DND-41 (cell line): ENCODE measurements at regions not wholly inside any gene's neighbourhood (a gene's known extent, or its start where the extent isn't known, plus 50 kb on each side); places are given as distances from the start of the nearest gene placed in this dataset.

Source experiments
- ATAC-seq: fragments of 200-7000 bp; cut with Tn5 transposase; 3 replicates; pipeline ENCODE4 v1.9.1; 2021; ENCODE audit warnings: low read depth; ENCODE audit not compliant: insufficient read depth
- DNase-seq: peaks from one replicate; pipeline ENCODE4 v3.0.0-alpha.2; 2020
- H2AFZ ChIP-seq: 2 replicates; pipeline ENCODE4 v1.6.0; 2012; ENCODE audit warnings: low read depth, low read length
- H3K27ac ChIP-seq: 2 replicates; pipeline ENCODE4 v1.5.1; 2012; ENCODE audit warnings: low read length, inconsistent platforms
- H3K27me3 ChIP-seq: fragments of 200-600 bp; sonication (generic); 2 replicates; pipeline ENCODE4 v1.6.0; 2012; ENCODE audit warnings: low read length, mild to moderate bottlenecking, inconsistent platforms; ENCODE audit not compliant: insufficient read depth, poor library complexity
- H3K36me3 ChIP-seq: 2 replicates; pipeline ENCODE4 v1.5.1; 2012; ENCODE audit warnings: low read length, inconsistent platforms; ENCODE audit not compliant: insufficient read depth
- H3K4me1 ChIP-seq: 2 replicates; pipeline ENCODE4 v1.5.1; 2012; ENCODE audit warnings: mild to moderate bottlenecking, low read length; ENCODE audit not compliant: insufficient read depth
- H3K4me2 ChIP-seq: 2 replicates; pipeline ENCODE4 v1.6.0; 2012; ENCODE audit warnings: mild to moderate bottlenecking, moderate library complexity, low read length, inconsistent platforms; ENCODE audit not compliant: insufficient read depth
- H3K4me3 ChIP-seq, 2 experiments: fragments of 200-600 bp in 1 of 2; shearing (Covaris generic) in 1 of 2; 2 replicates each; pipeline ENCODE4 v1.5.1; 2012 to 2016; ENCODE audit warnings: inconsistent platforms in 2 of 2, low read length in 2 of 2, mild to moderate bottlenecking in 2 of 2, low read depth in 1 of 2, moderate library complexity in 1 of 2
- H3K79me2 ChIP-seq: 2 replicates; pipeline ENCODE4 v1.6.0; 2012; ENCODE audit warnings: low read length, inconsistent platforms; ENCODE audit not compliant: insufficient read depth
- H3K9ac ChIP-seq: 2 replicates; pipeline ENCODE4 v1.6.0; 2012; ENCODE audit warnings: low read depth, mild to moderate bottlenecking, inconsistent platforms, low read length, moderate library complexity
- H3K9me3 ChIP-seq: 2 replicates; pipeline ENCODE4 v1.5.1; 2012; ENCODE audit warnings: low read length, moderate library complexity, mild to moderate bottlenecking, inconsistent platforms; ENCODE audit not compliant: insufficient read depth, severe bottlenecking
- H4K20me1 ChIP-seq: 2 replicates; pipeline ENCODE4 v1.6.0; 2012; ENCODE audit warnings: low read length; ENCODE audit not compliant: insufficient read depth
- EZH2 ChIP-seq: IDR thresholded peaks from 3 replicates; pipeline ENCODE4 v1.6.1; 2012; ENCODE audit warnings: borderline replicate concordance, low read depth, mild to moderate bottlenecking, moderate library complexity, low read length, inconsistent platforms; ENCODE audit not compliant: severe bottlenecking
- TF ChIP-seq, protein P1 (sequence below): IDR thresholded peaks from 2 replicates; pipeline ENCODE4 v1.5.1; 2012; ENCODE audit warnings: borderline replicate concordance, low read length, moderate library complexity, mild to moderate bottlenecking; ENCODE audit not compliant: poor library complexity, severe bottlenecking; ENCODE audit errors: extremely low read depth

GRCh38 chr5:89437450-89438435 lies 554.8 kb upstream of the MEF2C start:
- Histone ChIP-seq H3K79me2 (no peaks in the 10 kb centered on the region), H3K4me2 (no peak overlapping the region), H2AFZ (no peak overlapping the region), H3K9me3 (no peaks in the 10 kb centered on the region), H3K27ac (no peak overlapping the region), H4K20me1 (no peaks in the 10 kb centered on the region), H3K4me1 (no peaks in the 10 kb centered on the region), H3K36me3 (no peaks in the 10 kb centered on the region), H3K4me3 (no peak overlapping the region), H3K27me3 (no peaks in the 10 kb centered on the region), H3K9ac (no peak overlapping the region)
- no peak for ATAC-seq
- TF ChIP-seq EZH2, result no peak
- TF ChIP-seq, protein P1, sequence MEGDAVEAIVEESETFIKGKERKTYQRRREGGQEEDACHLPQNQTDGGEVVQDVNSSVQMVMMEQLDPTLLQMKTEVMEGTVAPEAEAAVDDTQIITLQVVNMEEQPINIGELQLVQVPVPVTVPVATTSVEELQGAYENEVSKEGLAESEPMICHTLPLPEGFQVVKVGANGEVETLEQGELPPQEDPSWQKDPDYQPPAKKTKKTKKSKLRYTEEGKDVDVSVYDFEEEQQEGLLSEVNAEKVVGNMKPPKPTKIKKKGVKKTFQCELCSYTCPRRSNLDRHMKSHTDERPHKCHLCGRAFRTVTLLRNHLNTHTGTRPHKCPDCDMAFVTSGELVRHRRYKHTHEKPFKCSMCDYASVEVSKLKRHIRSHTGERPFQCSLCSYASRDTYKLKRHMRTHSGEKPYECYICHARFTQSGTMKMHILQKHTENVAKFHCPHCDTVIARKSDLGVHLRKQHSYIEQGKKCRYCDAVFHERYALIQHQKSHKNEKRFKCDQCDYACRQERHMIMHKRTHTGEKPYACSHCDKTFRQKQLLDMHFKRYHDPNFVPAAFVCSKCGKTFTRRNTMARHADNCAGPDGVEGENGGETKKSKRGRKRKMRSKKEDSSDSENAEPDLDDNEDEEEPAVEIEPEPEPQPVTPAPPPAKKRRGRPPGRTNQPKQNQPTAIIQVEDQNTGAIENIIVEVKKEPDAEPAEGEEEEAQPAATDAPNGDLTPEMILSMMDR, result no peak
- DNase-seq, result no peak

DNA sequence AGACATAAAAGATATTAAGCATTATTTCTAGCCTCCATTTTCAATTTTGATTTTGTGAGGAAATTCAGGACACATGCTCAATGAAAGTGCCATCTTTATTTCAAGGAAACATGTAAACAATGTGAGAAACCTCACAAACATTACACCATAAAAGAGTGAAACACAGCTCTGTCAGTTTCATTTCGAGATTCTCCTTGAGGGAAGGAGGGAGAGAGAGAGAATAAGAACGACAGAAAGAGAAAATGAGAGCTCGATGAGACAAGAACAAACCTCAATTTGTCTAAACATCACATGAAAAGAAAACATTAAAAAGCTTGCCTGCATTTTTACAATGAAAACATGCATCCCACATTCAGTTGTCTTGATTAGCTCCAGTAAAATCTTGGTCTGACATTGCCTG lies 553.5 kb upstream of the MEF2C start:
- no peaks in the 10 kb centered on the region for H3K27me3 ChIP-seq
- no peaks in the 10 kb centered on the region for H3K4me1 ChIP-seq
- H3K9me3 ChIP-seq, result no peaks in the 10 kb centered on the region
- no peak overlapping the region for H2AFZ ChIP-seq
- no peaks in the 10 kb centered on the region for H4K20me1 ChIP-seq
- H3K27ac ChIP-seq, result no peak overlapping the region
- H3K4me2 ChIP-seq, result no peak overlapping the region
- H3K9ac ChIP-seq, result no peak overlapping the region
- ATAC-seq (no peak), DNase-seq (no peak)
- no peak overlapping the region for H3K4me3 ChIP-seq
- no peaks in the 10 kb centered on the region for H3K36me3 ChIP-seq
- no peak for TF ChIP-seq EZH2
- TF ChIP-seq, protein P1, result no peak
- no peaks in the 10 kb centered on the region for H3K79me2 ChIP-seq

DNA sequence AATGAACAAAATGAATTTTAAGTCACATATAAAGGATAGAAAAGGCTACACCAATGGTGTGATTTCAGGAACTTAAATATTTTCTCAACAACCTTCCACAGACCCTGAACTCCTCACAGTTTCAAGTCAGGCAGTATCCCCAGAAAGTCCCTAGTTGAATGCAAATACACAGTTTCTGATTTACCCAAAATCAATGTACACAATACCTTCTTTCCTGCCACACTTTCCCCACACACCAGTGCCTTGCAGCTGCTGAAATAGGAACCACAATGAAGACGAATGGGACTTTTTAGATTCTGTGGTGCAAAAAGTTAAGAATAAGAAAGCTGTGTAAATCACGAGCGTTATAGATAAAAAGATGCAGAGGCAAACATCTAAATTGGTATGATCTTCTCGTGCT lies 552.4 kb upstream of the MEF2C start:
- no peaks in the 10 kb centered on the region for H3K4me1 ChIP-seq
- H4K20me1 ChIP-seq, result no peaks in the 10 kb centered on the region

More for the DNA sequence above, 552.4 kb upstream of the MEF2C start:
- DNase-seq, result no peak
- no peaks in the 10 kb centered on the region for H3K36me3 ChIP-seq
- no peaks in the 10 kb centered on the region for H3K79me2 ChIP-seq
- no peak overlapping the region for H3K27ac ChIP-seq
- H3K4me3 ChIP-seq, result no peak overlapping the region
- TF ChIP-seq EZH2, result no peak
- TF ChIP-seq, protein P1, result no peak
- H3K27me3 ChIP-seq, result no peaks in the 10 kb centered on the region
- H3K9me3 ChIP-seq, result no peaks in the 10 kb centered on the region
- ATAC-seq, result no peak
- H2AFZ ChIP-seq, result no peak overlapping the region
- H3K9ac ChIP-seq, result no peak overlapping the region
- no peak overlapping the region for H3K4me2 ChIP-seq
